Left ventricle myocardium inferior (tissue), 1 donor: ENCODE measurements at regions not wholly inside any gene's neighbourhood (a gene's known extent, or its start where the extent isn't known, plus 50 kb on each side); places are given as distances from the start of the nearest gene placed in this dataset.

Experiments
- DNase-seq: peaks from one replicate; pipeline ENCODE4 v3.0.0-alpha.2; 2020
- H3K27ac ChIP-seq: fragments of 200-600 bp; replicated peaks from 2 replicates; pipeline ENCODE4 v1.8.0; 2021
- H3K27me3 ChIP-seq: fragments of 200-600 bp; 2 replicates; pipeline ENCODE4 v1.8.0; 2021; ENCODE audit warnings: low read depth
- H3K36me3 ChIP-seq: fragments of 200-600 bp; 2 replicates; pipeline ENCODE4 v1.8.0; 2021
- H3K4me1 ChIP-seq: fragments of 200-600 bp; 2 replicates; pipeline ENCODE4 v1.8.0; 2021
- H3K4me3 ChIP-seq: fragments of 200-600 bp; 2 replicates; pipeline ENCODE4 v1.8.0; 2021; ENCODE audit warnings: mild to moderate bottlenecking, moderate library complexity
- H3K9me3 ChIP-seq: fragments of 200-600 bp; replicated peaks from 2 replicates; pipeline ENCODE4 v1.8.0; 2021
- CTCF ChIP-seq: fragments of 200-600 bp; IDR thresholded peaks from 2 replicates; pipeline ENCODE4 v1.8.0; 2021; ENCODE audit warnings: antibody characterized with exemption, mild to moderate bottlenecking, borderline replicate concordance
- intact Hi-C: fragments of 100-400 bp; cut with micrococcal nuclease; formaldehyde crosslinking; loops from one replicate; pipeline ENCODE4 v1.11.0; 2022
- donor health status: DM: no; HTN: yes; CAD: no; lungs with severe emphysema.

GRCh38 chr4:189198624-189199023, 742.0 kb upstream of the FRG1 start:
- intact Hi-C loops: no loop called here
- no peak for TF ChIP-seq CTCF
- Histone ChIP-seq H3K9me3 (peaks cover 5% of the 10 kb centered on the region), H3K27ac (no peak overlapping the region), H3K4me3 (no peak overlapping the region), H3K36me3 (no peaks in the 10 kb centered on the region), H3K4me1 (peaks cover 11% of the 10 kb centered on the region), H3K27me3 (no peaks in the 10 kb centered on the region)
- no peak for DNase-seq

- no peak for TF ChIP-seq CTCF
- Histone ChIP-seq H3K9me3 (no peaks in the 10 kb centered on the region), H3K4me1 (peaks cover 11% of the 10 kb centered on the region), H3K4me3 (no peak overlapping the region), H3K36me3 (no peaks in the 10 kb centered on the region), H3K27me3 (peaks cover 5% of the 10 kb centered on the region), H3K27ac (no peak overlapping the region)
- no peak for DNase-seq
- intact Hi-C loops: no loop called here
These were observed 740.3 kb upstream of the FRG1 start for GRCh38 chr4:189200353-189200752.

- Histone ChIP-seq H3K36me3 (no peaks in the 10 kb centered on the region), H3K9me3 (no peaks in the 10 kb centered on the region), H3K4me3 (peak overlapping the region; percentile 47), H3K27ac (no peak overlapping the region), H3K27me3 (peaks cover 24% of the 10 kb centered on the region), H3K4me1 (peaks cover 15% of the 10 kb centered on the region)
- intact Hi-C loops: no loop called here
- peak; percentile 84 for TF ChIP-seq CTCF
- peak; percentile 66 for DNase-seq
These were observed 738.3 kb upstream of the FRG1 start for GRCh38 chr4:189202182-189202868.

- no peak overlapping the region for H3K27ac ChIP-seq
- H3K4me1 ChIP-seq: peaks cover 16% of the 10 kb centered on the region
- intact Hi-C loops: no loop called here
- TF ChIP-seq CTCF: no peak
- no peaks in the 10 kb centered on the region for H3K9me3 ChIP-seq
- DNase-seq: no peak
- no peaks in the 10 kb centered on the region for H3K36me3 ChIP-seq
- peaks cover 27% of the 10 kb centered on the region for H3K27me3 ChIP-seq
- peak overlapping the region; percentile 47 for H3K4me3 ChIP-seq
These were observed 737.8 kb upstream of the FRG1 start for GRCh38 chr4:189202869-189203271.

GRCh38 chr4:189204616-189205015, 736.1 kb upstream of the FRG1 start:
- Histone ChIP-seq H3K4me3 (no peak overlapping the region), H3K36me3 (no peaks in the 10 kb centered on the region), H3K4me1 (peaks cover 16% of the 10 kb centered on the region), H3K9me3 (no peaks in the 10 kb centered on the region), H3K27me3 (peaks cover 29% of the 10 kb centered on the region), H3K27ac (no peak overlapping the region)
- TF ChIP-seq CTCF: no peak
- no peak for DNase-seq
- intact Hi-C loops: no loop called here
